ENCODE measurements at regions not wholly inside any gene's neighbourhood (a gene's known extent, or its start where the extent isn't known, plus 50 kb on each side); places are given as distances from the start of the nearest gene placed in this dataset.

- TF ChIP-seq GATA3 (IDR thresholded peaks at IDR 0.05; ENCODE audit: low read depth, low read length) (no peak), GATA2 (IDR thresholded peaks at IDR 0.05; ENCODE audit: low read depth, low read length) (no peak)
These were observed 685.6 kb upstream of the SLITRK1 start for GRCh38 chr13:84567848-84568247.
